Neural crest cell (in vitro differentiated cells): ENCODE measurements at regions not wholly inside any gene's neighbourhood (a gene's known extent, or its start where the extent isn't known, plus 50 kb on each side); places are given as distances from the start of the nearest gene placed in this dataset.

Experiments
- DNase-seq: peaks from one replicate; pipeline ENCODE4 v3.0.0; 2021; ENCODE audit warnings: low read depth, mixed read lengths, low spot score
- H3K27ac Mint-ChIP-seq: one replicate; pipeline ENCODE4 v1.8.0; 2021; ENCODE audit warnings: mild to moderate bottlenecking, mixed read lengths; ENCODE audit not compliant: unreplicated experiment
- H3K27me3 Mint-ChIP-seq: 2 replicates; pipeline ENCODE4 v1.8.0; 2021; ENCODE audit warnings: low read depth, mild to moderate bottlenecking, mixed read lengths
- H3K36me3 Mint-ChIP-seq: 2 replicates; pipeline ENCODE4 v1.8.0; 2021; ENCODE audit warnings: low read depth, mild to moderate bottlenecking, mixed read lengths
- H3K4me1 Mint-ChIP-seq: 2 replicates; pipeline ENCODE4 v1.8.0; 2021; ENCODE audit warnings: mixed read lengths
- H3K4me3 Mint-ChIP-seq: one replicate; pipeline ENCODE4 v1.8.0; 2021; ENCODE audit warnings: mild to moderate bottlenecking, mixed read lengths
- H3K9me3 Mint-ChIP-seq: 2 replicates; pipeline ENCODE4 v1.8.0; 2021; ENCODE audit warnings: mixed read lengths
- CTCF ChIP-seq: fragments of 200-600 bp; sonication (generic); conservative IDR thresholded peaks from 2 replicates; pipeline ENCODE4 v1.5.0; 2021; ENCODE audit warnings: antibody characterized with exemption, mild to moderate bottlenecking

GRCh38 chr10:57314046-57314445 lies 953.0 kb upstream of the ZWINT start:
- Mint-ChIP-seq H3K4me1 (peaks cover 27% of the 10 kb centered on the region), H3K4me3 (no peak overlapping the region), H3K9me3 (no peaks in the 10 kb centered on the region)

GRCh38 chr10:57303566-57303965 lies 942.5 kb upstream of the ZWINT start:
- Mint-ChIP-seq H3K36me3 (no peaks in the 10 kb centered on the region), H3K9me3 (no peaks in the 10 kb centered on the region), H3K4me3 (no peak overlapping the region), H3K4me1 (peaks cover 5% of the 10 kb centered on the region), H3K27me3 (no peaks in the 10 kb centered on the region), H3K27ac (no peak overlapping the region)
- no peak for DNase-seq
- no peak for TF ChIP-seq CTCF

More at GRCh38 chr10:57314046-57314445, 953.0 kb upstream of the ZWINT start:
- Mint-ChIP-seq H3K27me3 (no peaks in the 10 kb centered on the region), H3K27ac (no peak overlapping the region), H3K36me3 (no peaks in the 10 kb centered on the region)
- DNase-seq = no peak
- TF ChIP-seq CTCF = no peak

- Mint-ChIP-seq H3K36me3 (no peaks in the 10 kb centered on the region), H3K27ac (no peak overlapping the region), H3K9me3 (no peaks in the 10 kb centered on the region), H3K4me3 (no peak overlapping the region), H3K4me1 (peaks cover 5% of the 10 kb centered on the region), H3K27me3 (no peaks in the 10 kb centered on the region)
- no peak for TF ChIP-seq CTCF
- no peak for DNase-seq
Measured at GRCh38 chr10:57300718-57301117, 939.7 kb upstream of the ZWINT start.

GRCh38 chr10:57294698-57295097 lies 933.6 kb upstream of the ZWINT start:
- DNase-seq = no peak
- Mint-ChIP-seq H3K27ac (no peak overlapping the region), H3K4me1 (no peaks in the 10 kb centered on the region), H3K36me3 (no peaks in the 10 kb centered on the region), H3K4me3 (no peak overlapping the region), H3K27me3 (no peaks in the 10 kb centered on the region), H3K9me3 (no peaks in the 10 kb centered on the region)
- TF ChIP-seq CTCF = no peak

GRCh38 chr10:57288754-57289153 lies 927.7 kb upstream of the ZWINT start:
- Mint-ChIP-seq H3K4me1 (no peaks in the 10 kb centered on the region), H3K4me3 (no peak overlapping the region), H3K36me3 (no peaks in the 10 kb centered on the region), H3K9me3 (peaks cover 3% of the 10 kb centered on the region), H3K27ac (no peak overlapping the region), H3K27me3 (no peaks in the 10 kb centered on the region)
- TF ChIP-seq CTCF = no peak
- DNase-seq = no peak

- no peaks in the 10 kb centered on the region for H3K9me3 Mint-ChIP-seq
- no peaks in the 10 kb centered on the region for H3K36me3 Mint-ChIP-seq
- TF ChIP-seq CTCF = no peak
- no peak overlapping the region for H3K27ac Mint-ChIP-seq
- DNase-seq = no peak
- no peaks in the 10 kb centered on the region for H3K27me3 Mint-ChIP-seq
- no peaks in the 10 kb centered on the region for H3K4me1 Mint-ChIP-seq
- H3K4me3 Mint-ChIP-seq = no peak overlapping the region
Measured at GRCh38 chr10:57262892-57263291, 901.8 kb upstream of the ZWINT start.
